GM12878 (cell line): ENCODE measurements at regions not wholly inside any gene's neighbourhood (a gene's known extent, or its start where the extent isn't known, plus 50 kb on each side); places are given as distances from the start of the nearest gene placed in this dataset.

Source experiments
- ATAC-seq: fragments of 200-7000 bp; cut with Tn5 transposase; 3 replicates; pipeline ENCODE4 v1.9.1; 2020; ENCODE audit warnings: mild to moderate bottlenecking, moderate library complexity
- BruUV-seq: library from RNA; stranded (reverse); fragments of 400-500 nt; replicated peaks from 2 replicates; lab custom pipeline; 2021; lab: Mats Ljungman, UMichigan
- CTCF ChIA-PET: fragments of 300-600 bp; sonication (Branson Sonifier 250); formaldehyde crosslinking; extraction: SDS; loops from one replicate; lab custom pipeline; 2021; ENCODE audit warnings: inconsistent platforms; lab: Yijun Ruan, JAX
- POLR2A ChIA-PET: fragments of 350-600 bp; formaldehyde crosslinking; extraction: SDS; loops from one replicate; lab custom pipeline; 2021; ENCODE audit warnings: inconsistent platforms; lab: Charles Lee
- RAD21 ChIA-PET: fragments of 300-600 bp; sonication (Branson Sonifier 250); formaldehyde crosslinking; loops from one replicate; lab custom pipeline; 2023; ENCODE audit warnings: antibody characterized with exemption; ENCODE audit not compliant: unreplicated experiment; lab: Charles Lee
- SMC1A ChIA-PET: fragments of 300-600 bp; sonication (Branson Sonifier 250); formaldehyde crosslinking; loops from one replicate; lab custom pipeline; 2023; ENCODE audit not compliant: unreplicated experiment, uncharacterized antibody; lab: Charles Lee
- DNase-seq: peaks from one replicate; pipeline ENCODE4 v3.0.0-alpha.2; 2011; ENCODE audit warnings: low read depth, low spot score
- FAIRE-seq: peaks from 3 replicates; lab custom pipeline; 2011; peaks lifted over from hg19 to GRCh38; lab: Jason Lieb, UNC
- H2AFZ ChIP-seq: 2 replicates; pipeline ENCODE4 v1.6.0; 2011; ENCODE audit warnings: low read depth, low read length, control low read depth; ENCODE audit not compliant: control insufficient read depth
- H3K27ac ChIP-seq: 2 replicates; pipeline ENCODE4 v1.5.1; 2011; ENCODE audit warnings: control low read depth; ENCODE audit not compliant: control insufficient read depth, insufficient read depth
- H3K27me3 ChIP-seq, 2 experiments: replicated peaks in 1 of 2; 2 replicates each; pipeline versions ENCODE4 v1.6.0 to v1.6.1; 2011; ENCODE audit warnings: low read length in 1 of 2; ENCODE audit not compliant: control insufficient read depth in 2 of 2, insufficient read depth in 2 of 2
- H3K36me3 ChIP-seq, 2 experiments: 2 replicates each; pipeline ENCODE4 v1.5.1; 2011; ENCODE audit warnings: low read length in 1 of 2; ENCODE audit not compliant: control insufficient read depth in 2 of 2, insufficient read depth in 2 of 2
- H3K4me1 ChIP-seq: 2 replicates; pipeline ENCODE4 v1.6.1; 2011; ENCODE audit warnings: mild to moderate bottlenecking, low read length, moderate library complexity, mixed read lengths; ENCODE audit not compliant: control insufficient read depth, insufficient read depth
- H3K4me2 ChIP-seq: 2 replicates; pipeline ENCODE4 v1.6.0; 2011; ENCODE audit warnings: control low read depth; ENCODE audit not compliant: control insufficient read depth, insufficient read depth
- H3K4me3 ChIP-seq: fragments of 200-600 bp; sonication (generic); 2 replicates; pipeline ENCODE4 v1.5.1; 2016
- H3K79me2 ChIP-seq: 2 replicates; pipeline ENCODE4 v1.6.0; 2011; ENCODE audit warnings: low read length; ENCODE audit not compliant: control insufficient read depth, insufficient read depth
- H3K9ac ChIP-seq: 2 replicates; pipeline ENCODE4 v1.8.0; 2011; ENCODE audit warnings: low read length, control low read depth, mixed read lengths; ENCODE audit not compliant: control insufficient read depth, insufficient read depth
- H3K9me3 ChIP-seq: replicated peaks from 3 replicates; pipeline ENCODE4 v1.5.1; 2011; ENCODE audit warnings: mild to moderate bottlenecking, low read length; ENCODE audit not compliant: control insufficient read depth, insufficient read depth
- H4K20me1 ChIP-seq: 2 replicates; pipeline ENCODE4 v1.6.0; 2011; ENCODE audit not compliant: control insufficient read depth, insufficient read depth
- BACH1 ChIP-seq: fragments of 450-650 bp; IDR thresholded peaks from 2 replicates; pipeline ENCODE4 v1.6.1; 2017; ENCODE audit warnings: mild to moderate bottlenecking, borderline replicate concordance
- CBX5 ChIP-seq: sonication (generic); IDR thresholded peaks from 2 replicates; pipeline ENCODE4 v1.6.1; 2016; ENCODE audit warnings: low read depth, moderate library complexity, mild to moderate bottlenecking, inconsistent platforms
- FOXK2 ChIP-seq: fragments of 450-650 bp; IDR thresholded peaks from 2 replicates; pipeline ENCODE4 v1.6.1; 2017; ENCODE audit warnings: mild to moderate bottlenecking, moderate library complexity
- NFIC ChIP-seq: IDR thresholded peaks from 2 replicates; pipeline ENCODE4 v1.6.1; 2012; ENCODE audit warnings: low read depth, mild to moderate bottlenecking, inconsistent platforms, low read length, moderate library complexity
- NRF1 ChIP-seq: conservative IDR thresholded peaks from 2 replicates; pipeline ENCODE4 v1.6.1; 2011; ENCODE audit warnings: mild to moderate bottlenecking, low read depth, low read length, improper control_type of control experiment
- PAX8 ChIP-seq: fragments of 450-650 bp; IDR thresholded peaks from 2 replicates; pipeline ENCODE4 v1.6.1; 2017; ENCODE audit warnings: mild to moderate bottlenecking, moderate library complexity
- SMAD1 ChIP-seq: fragments of 450-650 bp; IDR thresholded peaks from 2 replicates; pipeline ENCODE4 v1.6.1; 2018; ENCODE audit warnings: mild to moderate bottlenecking, low read depth; ENCODE audit not compliant: partially characterized antibody
- ZBTB33 ChIP-seq: fragments of 450-650 bp; IDR thresholded peaks from 2 replicates; pipeline ENCODE4 v1.6.1; 2017; ENCODE audit warnings: mild to moderate bottlenecking
- ZNF274 ChIP-seq: IDR thresholded peaks from one replicate; pipeline ENCODE4 v1.8.0; 2011; ENCODE audit not compliant: insufficient read length, insufficient read depth
- ZNF384 ChIP-seq: IDR thresholded peaks from 2 replicates; pipeline ENCODE4 v1.6.1; 2012; ENCODE audit warnings: low read depth, mild to moderate bottlenecking, low read length, improper control_type of control experiment, borderline replicate concordance
- WGBS: methylation state at CpG from one replicate; pipeline ENCODE4 v1.1.6; 2016; ENCODE audit warnings: low lambda C conversion rate; ENCODE audit not compliant: insufficient replicate concordance, insufficient coverage; ENCODE audit errors: missing lambda C conversion rate; 5-methylcytosine and 5-hydroxymethylcytosine counted together
- in situ Hi-C: fragments of 300-500 bp; cut with MboI; formaldehyde crosslinking; loops from 9 replicates; pipeline ENCODE4 v1.14.3; 2018; ENCODE audit warnings: mixed read lengths
- intact Hi-C: fragments of 100-400 bp; cut with micrococcal nuclease; formaldehyde crosslinking; loops from one replicate; pipeline ENCODE4 v1.14.2; 2022; ENCODE audit not compliant: unreplicated experiment
- TF ChIP-seq, protein P1 (sequence below): IDR thresholded peaks from 2 replicates; pipeline ENCODE4 v1.6.1; 2011; ENCODE audit warnings: low read depth, low read length, improper control_type of control experiment, borderline replicate concordance
- TF ChIP-seq, protein P2 (sequence below): fragments of 450-650 bp; formaldehyde crosslinking; IDR thresholded peaks from 2 replicates; pipeline ENCODE4 v1.4.0; 2022; ENCODE audit warnings: mild to moderate bottlenecking, moderate library complexity
- TF ChIP-seq, protein P3 (sequence below): IDR thresholded peaks from 2 replicates; pipeline ENCODE4 v1.6.1; 2011; ENCODE audit warnings: borderline replicate concordance, low read depth, mild to moderate bottlenecking, moderate library complexity, mixed read lengths, low read length; ENCODE audit not compliant: insufficient read depth; ENCODE audit errors: extremely low read length

DNA sequence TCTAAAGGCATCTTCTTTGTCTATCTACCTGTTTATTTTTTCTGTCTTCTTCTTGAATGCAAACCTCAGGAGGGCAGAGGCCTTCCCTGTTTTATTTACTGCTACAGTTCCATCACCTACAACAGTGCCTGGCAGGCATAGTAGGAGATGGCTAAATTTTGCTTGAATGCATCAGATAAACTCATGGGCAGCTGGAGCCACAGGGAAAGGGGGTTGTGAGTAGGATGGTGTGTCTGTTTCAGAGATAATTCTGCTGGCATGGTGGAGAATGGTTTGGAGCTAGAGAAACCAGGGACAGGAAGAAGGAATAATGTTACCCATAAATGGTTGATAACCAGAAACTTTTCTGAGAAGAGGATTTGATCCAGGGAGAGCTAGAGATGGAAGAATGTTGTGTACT lies 189.8 kb upstream of the BRINP1 start (continued):
- TF ChIP-seq ZNF384 (no peak), ZNF274 (no peak)

GRCh38 chr9:119556129-119556875 lies 187.1 kb upstream of the BRINP1 start:
- DNase-seq (no peak), FAIRE-seq (peak; percentile 75), ATAC-seq (peak; percentile 100)
- no peaks in the 10 kb centered on the region for H3K4me1 ChIP-seq
- ChIA-PET SMC1A (interaction anchor here (1.0 to 2.2 kb wide), 2 partner anchors 156 to 412 kb away, joined by 3 to 10 read pairs; no protein-coding TSS in a partner anchor), CTCF (interaction anchor here (0.7 to 2.7 kb wide), 8 partner anchors 9 to 795 kb away, joined by 3 to 21 read pairs (median 3); no protein-coding TSS in a partner anchor), RAD21 (interaction anchor here (1.9 kb wide), 1 partner anchor 413 kb away, joined by 7 read pairs; no protein-coding TSS in a partner anchor), POLR2A (no interaction called here)
- H3K36me3 ChIP-seq = no peaks in the 10 kb centered on the region
- intact Hi-C loops = loop anchor here (1.0 kb wide), 2 partner anchors 413 to 793 kb away; no protein-coding TSS in a partner anchor
- 5% methylated on average over 31 of the region's 31 CpGs for WGBS
- in situ Hi-C loops = no loop called here
- no peak overlapping the region for H3K9ac ChIP-seq
- H3K79me2 ChIP-seq = no peaks in the 10 kb centered on the region
- H3K27me3 ChIP-seq = no peaks in the 10 kb centered on the region
- H3K4me2 ChIP-seq = peak overlapping the region; percentile 67
- no peak overlapping the region for H3K27ac ChIP-seq
- H3K4me3 ChIP-seq = no peak overlapping the region
- H4K20me1 ChIP-seq = no peaks in the 10 kb centered on the region
- no peaks in the 10 kb centered on the region for H3K9me3 ChIP-seq
- no peak overlapping the region; the same call in 1 of the 2 replicates for H2AFZ ChIP-seq
- BruUV-seq = no TSS peak
- TF ChIP-seq NFIC = no peak
- TF ChIP-seq CBX5 = no peak
- no peak for TF ChIP-seq NRF1
- TF ChIP-seq, protein P1, sequence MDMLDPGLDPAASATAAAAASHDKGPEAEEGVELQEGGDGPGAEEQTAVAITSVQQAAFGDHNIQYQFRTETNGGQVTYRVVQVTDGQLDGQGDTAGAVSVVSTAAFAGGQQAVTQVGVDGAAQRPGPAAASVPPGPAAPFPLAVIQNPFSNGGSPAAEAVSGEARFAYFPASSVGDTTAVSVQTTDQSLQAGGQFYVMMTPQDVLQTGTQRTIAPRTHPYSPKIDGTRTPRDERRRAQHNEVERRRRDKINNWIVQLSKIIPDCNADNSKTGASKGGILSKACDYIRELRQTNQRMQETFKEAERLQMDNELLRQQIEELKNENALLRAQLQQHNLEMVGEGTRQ = no peak
- TF ChIP-seq PAX8 = no peak
- no peak for TF ChIP-seq ZBTB33
- TF ChIP-seq, protein P2, sequence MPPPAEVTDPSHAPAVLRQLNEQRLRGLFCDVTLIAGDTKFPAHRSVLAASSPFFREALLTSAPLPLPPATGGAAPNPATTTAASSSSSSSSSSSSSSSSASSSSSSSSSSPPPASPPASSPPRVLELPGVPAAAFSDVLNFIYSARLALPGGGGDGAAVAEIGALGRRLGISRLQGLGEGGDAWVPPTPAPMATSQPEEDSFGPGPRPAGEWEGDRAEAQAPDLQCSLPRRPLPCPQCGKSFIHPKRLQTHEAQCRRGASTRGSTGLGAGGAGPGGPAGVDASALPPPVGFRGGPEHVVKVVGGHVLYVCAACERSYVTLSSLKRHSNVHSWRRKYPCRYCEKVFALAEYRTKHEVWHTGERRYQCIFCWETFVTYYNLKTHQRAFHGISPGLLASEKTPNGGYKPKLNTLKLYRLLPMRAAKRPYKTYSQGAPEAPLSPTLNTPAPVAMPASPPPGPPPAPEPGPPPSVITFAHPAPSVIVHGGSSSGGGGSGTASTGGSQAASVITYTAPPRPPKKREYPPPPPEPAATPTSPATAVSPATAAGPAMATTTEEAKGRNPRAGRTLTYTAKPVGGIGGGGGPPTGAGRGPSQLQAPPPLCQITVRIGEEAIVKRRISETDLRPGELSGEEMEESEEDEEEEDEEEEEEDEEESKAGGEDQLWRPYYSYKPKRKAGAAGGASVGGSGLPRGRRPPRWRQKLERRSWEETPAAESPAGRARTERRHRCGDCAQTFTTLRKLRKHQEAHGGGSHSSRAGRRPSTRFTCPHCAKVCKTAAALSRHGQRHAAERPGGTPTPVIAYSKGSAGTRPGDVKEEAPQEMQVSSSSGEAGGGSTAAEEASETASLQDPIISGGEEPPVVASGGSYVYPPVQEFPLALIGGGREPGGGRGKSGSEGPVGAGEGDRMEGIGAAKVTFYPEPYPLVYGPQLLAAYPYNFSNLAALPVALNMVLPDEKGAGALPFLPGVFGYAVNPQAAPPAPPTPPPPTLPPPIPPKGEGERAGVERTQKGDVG = no peak
- TF ChIP-seq, protein P3, sequence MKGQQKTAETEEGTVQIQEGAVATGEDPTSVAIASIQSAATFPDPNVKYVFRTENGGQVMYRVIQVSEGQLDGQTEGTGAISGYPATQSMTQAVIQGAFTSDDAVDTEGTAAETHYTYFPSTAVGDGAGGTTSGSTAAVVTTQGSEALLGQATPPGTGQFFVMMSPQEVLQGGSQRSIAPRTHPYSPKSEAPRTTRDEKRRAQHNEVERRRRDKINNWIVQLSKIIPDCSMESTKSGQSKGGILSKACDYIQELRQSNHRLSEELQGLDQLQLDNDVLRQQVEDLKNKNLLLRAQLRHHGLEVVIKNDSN = no peak
- no peak for TF ChIP-seq BACH1
- no peak for TF ChIP-seq FOXK2
- no peak for TF ChIP-seq SMAD1
